Adrenal gland (tissue), 5 donors: ENCODE measurements at regions not wholly inside any gene's neighbourhood (a gene's known extent, or its start where the extent isn't known, plus 50 kb on each side); places are given as distances from the start of the nearest gene placed in this dataset.

Experiments used
- CTCF ChIP-seq, 6 experiments: fragments of 450-650 bp in 4 of 6; fragments of 200-600 bp in 2 of 6; sonication (generic) in 1 of 6; IDR thresholded peaks; 1 replicate in 5 of 6; 2 replicates in 1 of 6; pipeline versions ENCODE4 v1.5.1 to v1.8.0; 2016 to 2021; ENCODE audit warnings: antibody characterized with exemption in 6 of 6, mild to moderate bottlenecking in 2 of 6, moderate library complexity in 1 of 6
- POLR2A ChIP-seq, 2 donors: fragments of 450-650 bp; IDR thresholded peaks; one replicate each; pipeline ENCODE4 v1.6.1; 2017; ENCODE audit warnings: antibody characterized with exemption in 2 of 2, mild to moderate bottlenecking in 2 of 2, moderate library complexity in 1 of 2
- donor health status: DM: no; HTN: no; CAD: no.

GRCh38 chr16:72657791-72658190, 390.1 kb downstream of the ZFHX3 start:
- TF ChIP-seq CTCF (IDR thresholded peaks at IDR 0.05): no peak
- TF ChIP-seq POLR2A (IDR thresholded peaks at IDR 0.05): no peak
